ENCODE measurements at regions not wholly inside any gene's neighbourhood (a gene's known extent, or its start where the extent isn't known, plus 50 kb on each side); places are given as distances from the start of the nearest gene placed in this dataset.

DNA sequence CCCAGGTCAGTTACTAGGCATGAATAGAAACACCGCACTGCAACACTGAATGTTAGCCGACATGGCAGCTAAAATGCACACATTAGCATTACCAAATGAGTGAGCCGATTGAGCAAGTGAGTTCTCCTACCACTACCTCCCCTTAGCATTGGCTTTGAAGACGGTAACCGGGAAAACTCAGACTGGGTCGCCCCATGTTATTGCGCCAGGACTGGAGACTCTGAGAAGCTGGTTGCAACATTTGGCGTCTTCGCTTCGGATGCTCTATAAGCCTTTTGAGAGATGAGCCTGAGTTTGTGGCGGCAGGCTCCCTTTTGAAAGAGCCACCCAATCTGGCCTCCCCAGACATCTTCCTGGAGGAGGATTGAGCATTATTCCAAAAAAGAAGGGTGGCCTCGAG lies 68.5 kb upstream of the POMP start:
- H3K4me3 ChIP-seq (ENCODE audit: low read depth, low read length), result no peak overlapping the region
- TF ChIP-seq, protein P1, sequence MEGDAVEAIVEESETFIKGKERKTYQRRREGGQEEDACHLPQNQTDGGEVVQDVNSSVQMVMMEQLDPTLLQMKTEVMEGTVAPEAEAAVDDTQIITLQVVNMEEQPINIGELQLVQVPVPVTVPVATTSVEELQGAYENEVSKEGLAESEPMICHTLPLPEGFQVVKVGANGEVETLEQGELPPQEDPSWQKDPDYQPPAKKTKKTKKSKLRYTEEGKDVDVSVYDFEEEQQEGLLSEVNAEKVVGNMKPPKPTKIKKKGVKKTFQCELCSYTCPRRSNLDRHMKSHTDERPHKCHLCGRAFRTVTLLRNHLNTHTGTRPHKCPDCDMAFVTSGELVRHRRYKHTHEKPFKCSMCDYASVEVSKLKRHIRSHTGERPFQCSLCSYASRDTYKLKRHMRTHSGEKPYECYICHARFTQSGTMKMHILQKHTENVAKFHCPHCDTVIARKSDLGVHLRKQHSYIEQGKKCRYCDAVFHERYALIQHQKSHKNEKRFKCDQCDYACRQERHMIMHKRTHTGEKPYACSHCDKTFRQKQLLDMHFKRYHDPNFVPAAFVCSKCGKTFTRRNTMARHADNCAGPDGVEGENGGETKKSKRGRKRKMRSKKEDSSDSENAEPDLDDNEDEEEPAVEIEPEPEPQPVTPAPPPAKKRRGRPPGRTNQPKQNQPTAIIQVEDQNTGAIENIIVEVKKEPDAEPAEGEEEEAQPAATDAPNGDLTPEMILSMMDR (IDR thresholded peaks at IDR 0.05; ENCODE audit: insufficient read depth, low read depth, low read length), result no peak
- no peak for DNase-seq (ENCODE audit: low read depth)

DNA sequence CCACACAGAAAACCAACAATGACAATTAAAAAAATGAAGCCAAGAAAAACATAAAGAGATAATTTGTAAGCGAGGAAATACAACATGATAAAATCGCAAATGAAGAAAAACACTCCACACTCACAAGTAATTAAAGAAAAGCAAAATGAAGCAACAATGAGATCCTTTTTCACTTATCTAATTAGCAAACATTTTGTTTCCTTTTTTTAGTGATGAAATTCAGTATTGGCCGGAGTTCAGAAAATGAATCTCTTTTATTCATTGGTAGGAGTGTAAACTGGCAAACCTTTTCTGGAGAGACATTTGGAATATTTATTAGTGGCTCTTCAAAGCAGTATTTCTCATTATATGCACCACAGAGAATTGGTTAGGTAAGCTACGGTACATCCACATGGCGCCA lies 70.6 kb upstream of the POMP start:
- TF ChIP-seq, protein P1 (IDR thresholded peaks at IDR 0.05; ENCODE audit: insufficient read depth, low read depth, low read length), result no peak
- no peak for DNase-seq (ENCODE audit: low read depth)
- H3K4me3 ChIP-seq (ENCODE audit: low read depth, low read length), result no peak overlapping the region

DNA sequence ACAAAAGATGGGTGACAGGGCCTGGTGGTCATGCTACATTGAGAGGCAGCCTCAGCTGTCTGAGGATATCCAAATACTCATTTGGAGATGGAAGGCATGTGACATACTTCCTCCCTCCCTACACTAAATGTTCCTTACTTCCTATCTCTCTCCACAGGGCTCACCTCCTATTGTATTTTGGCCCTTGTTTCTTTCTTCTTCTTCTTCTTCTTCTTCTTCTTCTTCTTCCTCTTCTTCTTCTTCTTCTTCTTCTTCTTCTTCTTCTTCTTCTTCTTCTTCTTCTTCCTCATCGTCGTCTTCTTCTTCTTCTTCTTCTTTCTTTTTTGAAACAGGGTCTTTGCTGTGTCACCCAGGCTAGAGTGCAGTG lies 71.8 kb upstream of the POMP start:
- TF ChIP-seq, protein P1 (IDR thresholded peaks at IDR 0.05; ENCODE audit: insufficient read depth, low read depth, low read length), result no peak
- no peak overlapping the region for H3K4me3 ChIP-seq (ENCODE audit: low read depth, low read length)
- no peak for DNase-seq (ENCODE audit: low read depth)

- H3K4me3 ChIP-seq (ENCODE audit: low read depth, low read length), result no peak overlapping the region
- no peak for DNase-seq (ENCODE audit: low read depth)
- TF ChIP-seq, protein P1 (IDR thresholded peaks at IDR 0.05; ENCODE audit: insufficient read depth, low read depth, low read length), result no peak
Measured at GRCh38 chr13:28586439-28587173, 72.3 kb upstream of the POMP start.

GRCh38 chr13:28585561-28585960 lies 73.4 kb upstream of the POMP start:
- H3K4me3 ChIP-seq (ENCODE audit: low read depth, low read length), result no peak overlapping the region
- DNase-seq (ENCODE audit: low read depth), result peak; percentile 62
- TF ChIP-seq, protein P1 (IDR thresholded peaks at IDR 0.05; ENCODE audit: insufficient read depth, low read depth, low read length), result no peak

DNA sequence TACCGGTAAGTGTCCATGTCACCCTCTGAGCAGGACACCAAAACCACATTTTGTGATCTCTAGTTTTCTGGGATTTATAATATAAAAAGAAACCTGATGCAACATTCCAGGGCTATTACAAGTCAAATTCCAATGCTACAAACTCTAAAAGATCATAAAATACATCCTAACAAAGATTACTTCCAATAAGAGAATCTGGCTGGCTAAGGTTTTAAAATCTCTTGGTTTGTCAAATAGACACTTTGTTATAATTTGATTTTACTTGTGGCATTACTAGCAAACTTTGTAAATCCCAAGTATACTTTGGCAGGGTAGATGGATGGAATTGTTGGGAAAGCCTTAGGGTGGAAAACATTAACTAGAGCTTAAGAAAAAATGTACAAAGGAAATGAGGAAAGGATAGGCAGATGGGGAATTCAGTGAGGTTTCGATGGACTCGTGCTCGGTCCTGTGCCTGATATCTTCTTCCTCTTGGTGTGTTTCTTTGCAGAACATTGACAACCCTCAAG lies 74.0 kb upstream of the POMP start:
- TF ChIP-seq, protein P1 (IDR thresholded peaks at IDR 0.05; ENCODE audit: insufficient read depth, low read depth, low read length), result no peak
- no peak overlapping the region for H3K4me3 ChIP-seq (ENCODE audit: low read depth, low read length)
- DNase-seq (ENCODE audit: low read depth), result peak; percentile 80

Measured in fibroblast of villous mesenchyme (primary cell).